AG09309 (cell line): ENCODE measurements at regions not wholly inside any gene's neighbourhood (a gene's known extent, or its start where the extent isn't known, plus 50 kb on each side); places are given as distances from the start of the nearest gene placed in this dataset.
A peak's percentile ranks its signal among the peaks of the same experiment; 100 is the strongest.

ENCODE experiments used
- DNase-seq: peaks from one replicate; pipeline ENCODE4 v3.0.0-alpha.2; 2010; ENCODE audit warnings: low read depth
- H3K4me3 ChIP-seq: 2 replicates; pipeline ENCODE4 v1.5.1; 2011; ENCODE audit warnings: mild to moderate bottlenecking, low read depth, low read length, moderate library complexity; ENCODE audit not compliant: control insufficient read depth
- TF ChIP-seq, protein P1 (sequence below): IDR thresholded peaks from 2 replicates; pipeline ENCODE4 v1.5.1; 2011; ENCODE audit warnings: mild to moderate bottlenecking, low read depth, low read length, inconsistent platforms; ENCODE audit not compliant: insufficient read depth, control insufficient read depth; ENCODE audit errors: missing control alignments

GRCh38 chr7:106793015-106793975, 71.8 kb upstream of the PIK3CG start:
- TF ChIP-seq, protein P1, sequence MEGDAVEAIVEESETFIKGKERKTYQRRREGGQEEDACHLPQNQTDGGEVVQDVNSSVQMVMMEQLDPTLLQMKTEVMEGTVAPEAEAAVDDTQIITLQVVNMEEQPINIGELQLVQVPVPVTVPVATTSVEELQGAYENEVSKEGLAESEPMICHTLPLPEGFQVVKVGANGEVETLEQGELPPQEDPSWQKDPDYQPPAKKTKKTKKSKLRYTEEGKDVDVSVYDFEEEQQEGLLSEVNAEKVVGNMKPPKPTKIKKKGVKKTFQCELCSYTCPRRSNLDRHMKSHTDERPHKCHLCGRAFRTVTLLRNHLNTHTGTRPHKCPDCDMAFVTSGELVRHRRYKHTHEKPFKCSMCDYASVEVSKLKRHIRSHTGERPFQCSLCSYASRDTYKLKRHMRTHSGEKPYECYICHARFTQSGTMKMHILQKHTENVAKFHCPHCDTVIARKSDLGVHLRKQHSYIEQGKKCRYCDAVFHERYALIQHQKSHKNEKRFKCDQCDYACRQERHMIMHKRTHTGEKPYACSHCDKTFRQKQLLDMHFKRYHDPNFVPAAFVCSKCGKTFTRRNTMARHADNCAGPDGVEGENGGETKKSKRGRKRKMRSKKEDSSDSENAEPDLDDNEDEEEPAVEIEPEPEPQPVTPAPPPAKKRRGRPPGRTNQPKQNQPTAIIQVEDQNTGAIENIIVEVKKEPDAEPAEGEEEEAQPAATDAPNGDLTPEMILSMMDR = peak; percentile 53
- no peak for DNase-seq
- H3K4me3 ChIP-seq = no peak overlapping the region

- DNase-seq = no peak
- TF ChIP-seq, protein P1 = no peak
These were observed 70.6 kb upstream of the PIK3CG start for GRCh38 chr7:106794276-106795083.

GRCh38 chr7:106795084-106795876, 69.8 kb upstream of the PIK3CG start:
- TF ChIP-seq, protein P1 = no peak
- no peak overlapping the region for H3K4me3 ChIP-seq
- DNase-seq = no peak

More at GRCh38 chr7:106794276-106795083, 70.6 kb upstream of the PIK3CG start:
- no peak overlapping the region for H3K4me3 ChIP-seq

DNA sequence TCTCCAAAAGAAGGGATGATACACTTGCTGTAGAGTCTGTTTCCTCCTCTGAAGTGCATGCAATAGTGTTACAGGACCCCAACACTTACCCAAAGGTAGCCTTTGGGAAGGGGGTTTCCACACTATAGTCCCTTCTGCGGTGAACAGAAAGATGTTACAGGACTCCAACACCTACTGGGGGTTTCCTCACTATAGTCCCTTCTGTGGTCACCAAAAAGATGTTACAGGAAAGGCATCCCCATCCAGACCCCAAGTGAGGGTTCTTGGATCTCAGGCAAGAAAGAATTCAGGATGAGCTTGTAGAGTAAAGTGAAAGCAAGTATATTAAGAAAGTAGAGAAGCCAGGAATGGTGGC, 69.2 kb upstream of the PIK3CG start:
- no peak overlapping the region for H3K4me3 ChIP-seq
- TF ChIP-seq, protein P1 = no peak
- no peak for DNase-seq

- no peak overlapping the region for H3K4me3 ChIP-seq
- DNase-seq = no peak
- TF ChIP-seq, protein P1 = no peak
These were observed 67.1 kb upstream of the PIK3CG start for GRCh38 chr7:106797937-106798336.

DNA sequence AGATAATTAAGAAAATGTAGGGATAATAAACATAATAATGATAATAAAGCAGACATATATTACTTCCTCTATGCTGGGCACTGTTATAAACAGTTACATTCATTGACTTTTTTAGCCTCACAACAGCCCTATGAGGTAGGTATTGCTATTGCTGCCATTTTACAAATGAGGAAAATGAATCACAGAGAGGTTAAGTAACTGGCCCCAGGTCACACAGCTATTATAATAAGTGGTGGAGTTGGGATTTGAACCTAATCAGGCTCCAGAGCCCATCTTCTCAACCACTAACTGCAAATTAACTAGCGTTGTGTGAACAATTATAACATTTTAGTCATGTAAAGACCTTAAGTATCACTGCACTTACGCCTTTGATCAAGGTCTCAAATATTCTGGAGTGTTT, 62.5 kb upstream of the PIK3CG start:
- DNase-seq = no peak
- TF ChIP-seq, protein P1 = no peak
- no peak overlapping the region for H3K4me3 ChIP-seq
